HG03354 (cell line): ENCODE measurements at regions not wholly inside any gene's neighbourhood (a gene's known extent, or its start where the extent isn't known, plus 50 kb on each side); places are given as distances from the start of the nearest gene placed in this dataset.

ENCODE experiments used
- ATAC-seq: cut with Tn5 transposase; IDR thresholded peaks from one replicate; pipeline ENCODE4 v1.9.1; 2021; ENCODE audit warnings: mild to moderate bottlenecking; ENCODE audit not compliant: unreplicated experiment, poor library complexity, severe bottlenecking

DNA sequence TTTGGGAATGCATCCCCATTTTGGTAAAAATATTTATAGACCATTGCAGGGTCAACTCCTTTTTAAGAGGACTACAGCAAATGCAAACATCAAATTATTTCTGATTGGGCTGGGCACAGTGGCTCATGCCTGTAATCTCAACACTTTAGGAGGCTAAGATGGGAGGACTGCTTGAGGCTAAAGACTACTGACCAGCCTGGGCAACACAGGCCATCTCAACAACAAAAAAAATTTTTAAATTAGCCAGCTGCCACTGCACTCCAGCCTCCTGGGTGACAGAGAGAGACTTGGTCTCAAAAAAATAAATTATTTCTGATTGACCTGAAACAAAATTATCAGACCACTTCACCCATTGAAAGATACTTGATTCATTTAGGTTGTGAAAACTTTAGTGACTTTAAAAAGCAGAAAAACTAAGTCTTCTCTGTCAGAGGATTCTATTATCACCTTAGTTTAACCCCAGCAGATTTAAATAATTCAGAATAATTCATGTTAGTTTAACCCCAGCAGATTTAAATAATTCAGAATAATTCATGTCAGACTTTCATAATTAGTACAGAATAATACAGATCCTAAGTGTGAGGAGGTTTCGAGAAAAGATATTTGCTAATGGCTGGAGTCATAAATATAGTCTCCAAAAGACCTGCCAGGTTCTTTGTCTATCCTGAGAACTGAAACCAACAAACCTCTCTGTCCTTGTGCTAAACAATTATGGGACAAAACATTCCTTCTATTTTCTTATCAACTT is 183.6 kb upstream of the STT3B start:
- no peak for ATAC-seq

DNA sequence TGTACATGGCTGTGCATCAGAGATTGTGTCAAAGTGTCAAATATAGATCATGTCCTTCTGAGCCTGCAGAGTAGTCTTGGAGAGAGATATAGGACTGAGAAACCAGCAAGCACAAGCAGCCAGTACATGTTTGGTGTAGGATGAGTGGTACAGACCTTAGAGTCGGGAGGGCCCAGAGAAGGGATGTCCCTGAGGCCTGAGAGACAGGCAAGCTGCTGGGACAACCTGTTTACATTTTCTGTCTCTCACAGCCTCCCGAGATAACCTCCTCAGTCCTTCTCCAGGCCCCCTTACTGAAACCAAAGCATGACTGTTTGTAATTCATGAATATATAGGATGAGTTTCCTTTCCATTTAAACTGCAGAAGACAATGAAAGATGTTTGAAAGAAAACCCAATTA is 182.4 kb upstream of the STT3B start:
- no peak for ATAC-seq

DNA sequence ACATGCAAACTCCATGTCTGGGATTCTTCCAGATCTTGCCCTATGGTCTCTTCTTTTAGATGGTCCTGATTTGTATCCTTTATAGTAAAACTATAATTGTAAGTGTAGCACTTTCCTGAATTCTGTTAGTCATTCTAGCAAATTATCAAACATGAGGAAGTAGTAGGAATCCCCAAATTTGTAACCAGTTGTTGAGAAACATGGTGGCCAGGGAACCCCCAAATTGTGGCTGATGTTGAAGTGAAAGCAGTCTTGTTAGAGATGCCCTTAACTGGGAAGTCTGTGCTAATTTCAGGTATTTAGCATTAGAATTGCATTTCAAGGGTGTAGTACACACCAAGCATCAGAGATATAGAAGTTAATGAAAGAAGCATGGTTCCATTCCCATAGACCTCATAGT is 180.4 kb upstream of the STT3B start:
- no peak for ATAC-seq

DNA sequence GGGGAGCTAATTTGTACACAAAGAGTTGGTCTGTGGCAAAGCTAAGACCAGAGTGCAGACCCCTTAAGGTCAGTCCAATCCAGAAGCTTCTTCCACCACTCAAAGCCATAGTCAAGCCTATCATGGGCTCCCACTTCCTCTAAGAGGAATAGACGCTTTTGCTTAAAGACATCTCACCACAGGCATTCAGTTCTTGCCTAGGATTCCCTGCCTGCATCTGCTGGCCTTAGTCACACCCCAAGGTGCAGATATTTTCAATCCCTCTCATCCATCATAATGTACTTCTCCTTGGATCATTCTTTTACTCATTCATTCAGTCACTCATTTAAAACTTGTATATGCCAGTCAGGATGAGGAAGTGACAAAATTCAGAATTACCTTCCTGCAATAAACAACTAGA is 179.6 kb upstream of the STT3B start:
- ATAC-seq: no peak

DNA sequence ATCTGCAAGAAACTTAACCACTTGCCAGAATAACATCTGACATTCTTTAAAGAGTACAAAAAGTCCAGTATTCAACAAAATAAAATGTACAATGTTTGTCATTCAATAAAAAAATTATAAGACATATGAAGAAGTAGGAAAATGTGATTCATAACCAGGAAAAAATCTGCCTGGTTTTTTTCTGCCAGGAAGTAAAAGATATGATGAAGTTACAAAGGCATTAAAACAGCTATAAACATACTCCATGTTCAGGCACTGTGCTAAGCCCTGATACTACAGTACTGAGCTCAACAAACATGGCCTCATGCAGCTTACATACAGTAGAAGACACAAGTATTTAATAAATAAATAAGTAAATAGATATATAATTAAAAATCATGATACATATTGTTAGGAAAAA is 178.4 kb upstream of the STT3B start:
- ATAC-seq: no peak

DNA sequence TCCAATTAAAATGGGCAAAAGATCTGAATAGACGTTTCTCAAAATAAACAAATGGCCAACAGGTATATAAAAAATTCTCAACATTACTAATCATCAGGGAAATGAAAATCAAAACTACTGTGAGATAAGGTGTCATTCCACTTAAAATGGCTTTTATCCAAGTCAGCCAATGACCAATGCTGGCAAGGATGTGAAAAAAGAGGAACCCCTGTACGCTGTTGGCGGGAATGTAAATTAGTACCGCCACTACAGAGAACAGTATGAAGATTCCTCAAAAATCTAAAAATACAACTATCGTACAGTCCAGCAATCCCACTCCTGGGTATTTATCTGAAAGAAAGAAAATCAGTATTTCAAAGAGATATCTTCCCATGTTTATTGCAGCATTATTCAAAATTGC is 176.9 kb upstream of the STT3B start:
- no peak for ATAC-seq

DNA sequence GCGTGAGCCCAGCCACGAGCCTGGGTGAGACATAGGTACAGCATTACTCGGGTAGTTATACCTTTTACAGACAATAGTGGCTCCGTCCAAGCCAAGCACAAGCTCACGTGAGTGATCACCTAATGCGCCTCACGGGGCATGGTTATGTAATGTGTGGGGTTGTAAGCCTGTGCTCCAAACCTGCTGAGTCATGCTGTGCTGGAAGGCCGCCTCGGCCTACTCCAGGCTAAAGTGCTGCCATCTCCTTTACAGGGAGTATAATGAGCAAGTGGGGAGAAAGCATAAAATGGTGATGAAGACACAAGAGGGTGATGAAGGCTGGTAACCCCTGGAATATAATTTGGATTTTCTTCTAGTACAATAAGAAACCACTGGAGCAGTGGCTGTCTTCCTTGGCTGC is 175.8 kb upstream of the STT3B start:
- no peak for ATAC-seq

DNA sequence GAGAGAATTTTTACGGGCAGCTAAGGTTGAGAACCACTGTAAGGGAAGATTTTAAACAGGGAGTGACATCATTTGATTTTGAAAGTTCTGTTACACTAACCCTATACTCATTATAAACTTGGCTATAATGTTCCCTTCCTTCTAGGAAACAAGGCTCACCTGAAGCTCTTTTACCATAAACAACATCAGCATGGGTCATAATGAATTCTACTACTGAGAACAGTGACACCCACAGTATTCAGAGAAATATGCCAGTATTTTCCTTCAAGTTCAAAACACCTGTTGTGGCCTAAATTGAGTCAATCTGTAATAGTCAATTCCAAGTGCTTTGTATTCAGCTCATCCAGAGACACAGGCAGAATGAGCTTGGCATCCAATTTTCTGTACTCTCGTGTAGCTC is 175.3 kb upstream of the STT3B start:
- no peak for ATAC-seq

DNA sequence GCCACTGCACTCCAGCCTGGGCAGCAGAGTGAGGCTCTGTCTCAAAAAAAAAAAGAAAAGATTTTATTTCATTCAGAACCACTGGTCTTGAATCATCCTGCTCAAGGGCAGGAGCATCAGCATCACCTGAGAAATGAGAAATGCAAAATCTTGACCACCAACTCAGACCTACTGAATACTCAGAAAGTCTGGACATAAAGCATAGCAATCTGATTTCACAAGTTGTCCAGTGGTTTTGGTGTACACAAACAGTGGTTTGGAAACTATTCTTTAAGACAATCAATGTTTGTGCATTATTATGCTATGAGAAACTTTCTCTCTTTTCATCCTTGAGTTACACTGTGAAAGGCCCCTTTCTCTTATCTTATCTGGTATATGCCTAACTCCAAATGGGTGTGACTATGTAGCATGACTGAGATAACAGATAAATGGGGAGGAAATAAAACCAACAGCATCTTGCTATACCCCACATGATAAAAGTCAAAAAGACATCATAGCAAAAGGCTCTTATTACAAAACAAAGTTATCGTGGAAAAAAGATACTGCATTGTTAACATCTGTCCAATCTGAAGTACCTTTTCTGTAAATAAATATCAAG is 174.2 kb upstream of the STT3B start:
- no peak for ATAC-seq

DNA sequence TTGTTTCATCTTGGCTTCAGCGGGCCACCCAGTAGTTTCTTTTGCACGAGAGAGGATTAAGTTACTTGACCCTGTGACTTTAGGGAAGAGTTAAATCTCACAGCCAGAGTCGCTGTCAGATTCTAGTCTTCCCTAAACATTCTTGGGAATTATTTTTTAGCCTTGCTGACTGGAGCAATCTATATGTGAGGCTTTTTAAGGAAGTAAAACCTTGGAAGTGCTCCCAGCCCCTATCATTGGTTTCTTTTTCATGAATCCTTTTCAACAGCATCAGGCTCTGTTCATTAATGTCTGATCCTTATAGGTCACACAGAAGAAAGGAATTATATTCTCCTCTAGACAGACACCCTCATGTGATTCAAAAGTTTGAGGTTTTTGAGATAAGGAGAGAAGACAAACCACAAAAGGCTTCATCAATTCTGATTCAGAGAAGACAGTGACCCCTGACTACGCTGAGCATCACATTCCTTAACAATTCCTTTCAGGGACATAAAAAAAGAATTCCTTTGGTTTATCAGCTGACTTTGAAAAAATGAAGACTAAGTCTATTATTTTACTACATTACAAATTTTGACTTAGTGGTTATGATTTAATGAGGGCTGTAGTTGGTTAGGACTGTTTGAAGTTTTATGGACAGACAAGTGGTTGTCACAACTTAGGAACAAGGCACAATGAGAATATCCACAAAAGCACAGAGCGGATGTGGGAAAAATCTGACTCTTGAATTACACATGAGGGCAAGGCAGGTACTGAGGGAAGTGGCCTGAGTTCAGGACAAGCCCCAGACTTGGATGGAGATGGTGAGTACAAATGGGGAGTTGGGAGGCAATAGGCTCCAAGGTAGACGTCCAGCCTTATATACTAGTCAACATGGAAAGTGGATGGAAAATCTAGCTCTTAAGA is 171.1 kb upstream of the STT3B start:
- ATAC-seq: no peak

DNA sequence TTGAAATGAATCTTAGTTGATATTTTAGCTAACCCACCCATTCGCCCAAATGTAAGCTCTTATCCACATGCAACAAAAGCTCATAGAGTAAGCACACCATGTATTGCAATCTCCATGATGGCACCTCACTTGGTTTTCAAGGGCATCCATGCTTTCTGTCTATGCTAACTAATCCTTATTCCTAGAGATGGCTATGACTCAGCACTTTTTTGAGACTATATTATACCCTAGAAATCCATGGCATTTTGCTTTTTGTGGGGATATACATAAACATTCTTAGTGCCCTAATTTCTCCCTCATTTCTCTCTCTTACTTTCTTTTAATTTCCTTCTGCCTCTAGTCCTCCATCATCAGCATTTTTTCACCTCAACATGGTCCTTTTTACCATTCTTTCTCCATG is 168.5 kb upstream of the STT3B start:
- no peak for ATAC-seq

DNA sequence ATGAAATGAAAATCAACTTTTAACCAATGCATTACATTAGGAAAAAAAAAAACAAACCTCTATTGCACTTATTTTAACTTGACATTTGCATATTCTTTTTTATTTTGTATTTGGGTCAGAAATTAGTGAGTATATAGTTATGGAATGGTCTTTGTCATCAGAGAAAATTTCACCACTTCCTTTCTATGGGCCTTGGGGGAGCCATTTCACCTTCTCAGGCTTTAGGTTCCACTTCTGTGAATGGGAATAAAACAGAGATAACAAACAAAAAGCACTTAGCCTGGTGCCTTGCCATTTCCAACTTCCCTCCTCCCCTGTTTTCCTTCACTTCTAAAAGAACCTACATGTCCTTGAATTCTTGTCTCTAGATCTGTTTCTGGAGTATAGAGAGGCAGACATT is 168.0 kb upstream of the STT3B start:
- ATAC-seq: no peak

DNA sequence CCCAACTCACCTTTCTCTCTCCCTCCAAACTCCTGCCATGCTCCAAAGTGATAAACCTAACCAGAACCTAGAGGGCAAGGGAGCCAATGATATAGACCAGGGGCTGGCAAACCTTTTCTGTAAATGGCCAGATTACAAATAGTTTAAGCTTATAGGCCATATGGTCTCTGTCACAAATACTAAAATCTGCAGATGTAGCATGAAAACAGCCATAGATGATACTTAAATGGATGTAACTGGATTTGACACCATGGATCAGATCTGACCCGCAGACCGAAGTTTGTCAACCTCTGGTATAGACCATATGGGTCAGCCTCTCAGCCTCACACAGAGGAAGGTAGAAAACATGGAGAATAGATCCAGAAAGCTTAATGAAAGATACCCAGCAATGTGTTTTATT is 165.2 kb upstream of the STT3B start:
- no peak for ATAC-seq

DNA sequence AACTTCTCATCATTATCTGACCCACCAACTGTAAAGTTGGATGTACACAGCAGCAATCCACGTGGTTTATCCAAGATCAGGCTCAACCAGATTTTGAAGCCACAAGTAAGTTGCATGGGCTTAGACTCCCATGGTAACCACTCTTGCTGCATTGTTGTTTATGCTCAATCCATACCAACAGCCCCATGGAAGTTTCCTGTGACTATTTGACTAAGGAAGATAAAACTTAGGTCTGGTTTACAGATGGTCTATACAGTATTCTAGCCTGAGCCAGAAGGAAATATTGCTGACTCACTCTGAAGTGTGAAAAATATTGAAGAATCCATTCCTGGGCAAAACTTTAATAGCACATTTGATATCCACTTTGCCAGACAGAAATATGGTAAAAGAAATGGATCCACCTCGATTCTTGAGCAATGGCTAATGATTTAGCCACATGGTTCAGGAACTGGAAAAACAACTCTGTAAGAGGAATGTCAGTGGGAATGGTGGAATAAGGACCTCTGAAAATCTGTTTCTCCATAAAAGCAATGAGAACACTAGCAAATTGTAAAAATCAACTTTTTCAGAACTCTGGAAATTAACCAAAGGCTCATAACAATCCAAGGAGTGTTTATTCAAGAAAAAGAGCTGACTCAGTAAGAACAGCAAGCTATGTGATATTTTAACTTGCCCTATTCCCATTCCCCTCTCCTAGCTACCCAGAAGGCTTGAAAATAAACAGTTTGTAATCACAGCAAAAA is 162.9 kb upstream of the STT3B start:
- no peak for ATAC-seq

DNA sequence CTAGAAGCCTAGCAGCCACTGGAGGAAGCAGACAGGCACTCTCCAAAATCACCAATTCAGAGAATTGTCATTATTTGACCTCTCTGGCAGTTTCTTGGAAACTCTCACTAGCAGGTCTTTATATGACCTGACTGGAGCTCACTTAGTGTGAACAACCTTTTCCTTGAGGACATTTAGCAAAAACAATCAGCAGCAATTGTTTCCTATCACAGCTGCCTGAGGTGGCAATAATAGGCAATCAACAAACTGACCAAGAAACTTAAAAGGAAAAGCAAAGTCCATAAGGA is 162.4 kb upstream of the STT3B start:
- no peak for ATAC-seq

DNA sequence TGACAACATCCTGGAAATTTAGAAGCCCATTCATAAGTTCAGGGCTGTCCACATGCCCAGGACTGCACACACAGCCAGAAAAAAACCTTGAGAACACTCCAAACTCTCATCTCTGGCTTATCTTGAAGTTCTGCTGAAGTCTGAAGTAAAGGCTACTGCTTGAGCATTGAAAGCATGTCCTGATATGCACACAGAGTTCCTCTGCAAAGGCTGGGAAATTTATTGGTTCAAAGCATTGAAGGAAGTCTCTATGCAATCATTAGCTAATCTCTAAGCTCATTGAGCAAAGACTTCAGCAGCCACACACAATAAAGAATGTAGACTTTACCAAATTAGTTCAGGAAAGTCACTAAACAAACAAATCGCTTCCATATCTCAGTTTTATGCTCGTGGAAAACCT is 162.0 kb upstream of the STT3B start:
- no peak for ATAC-seq

DNA sequence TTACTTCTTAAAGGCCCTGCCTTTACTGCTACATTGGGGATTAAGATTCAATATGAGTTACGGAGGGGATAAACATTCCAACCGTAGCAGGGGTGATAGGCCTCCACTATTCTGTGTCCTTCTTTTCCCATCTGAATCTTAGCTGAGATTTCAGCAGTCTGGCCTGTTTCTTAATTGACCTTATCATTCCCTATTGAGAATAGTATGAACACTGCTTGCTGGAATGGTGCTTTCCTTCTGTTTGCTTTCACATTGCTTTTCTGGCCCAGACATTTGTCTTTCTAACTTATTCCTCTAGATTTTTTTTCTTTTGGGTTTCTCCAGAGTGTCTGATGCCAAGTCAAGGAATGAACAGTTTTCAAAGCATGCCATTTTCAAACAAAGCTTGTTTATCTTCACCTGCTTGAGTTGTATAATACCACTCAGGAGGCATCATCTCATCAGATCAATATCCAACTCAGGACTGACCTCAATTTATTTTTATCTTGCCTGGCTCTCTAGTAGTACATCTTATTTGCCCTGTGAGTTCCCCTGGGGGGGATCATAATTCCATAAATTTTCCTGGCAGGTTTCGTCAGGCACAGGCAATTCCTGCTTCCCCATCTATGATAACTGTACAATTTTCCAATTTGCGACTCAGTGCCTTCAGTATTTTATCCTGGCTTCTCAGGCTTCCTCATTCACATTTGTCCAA is 161.1 kb upstream of the STT3B start:
- ATAC-seq: no peak

DNA sequence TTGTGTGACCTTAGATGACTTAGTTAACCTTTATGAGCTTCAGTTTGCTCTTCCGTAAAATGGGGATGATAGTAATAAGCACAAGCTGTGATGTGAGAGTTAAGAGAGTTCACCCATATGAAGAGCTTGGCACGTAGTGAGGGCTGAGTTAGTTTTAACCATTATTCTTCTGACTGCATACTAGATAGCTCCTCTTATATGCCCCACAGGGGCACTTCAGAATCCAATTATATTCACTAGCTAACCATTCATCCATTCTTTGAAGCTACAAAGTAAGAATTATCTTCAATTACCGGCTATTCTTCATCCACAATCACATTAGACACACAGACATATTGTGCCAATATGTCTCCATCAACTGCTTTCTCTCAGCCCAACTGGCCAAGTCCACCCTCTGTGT is 159.0 kb upstream of the STT3B start:
- no peak for ATAC-seq

DNA sequence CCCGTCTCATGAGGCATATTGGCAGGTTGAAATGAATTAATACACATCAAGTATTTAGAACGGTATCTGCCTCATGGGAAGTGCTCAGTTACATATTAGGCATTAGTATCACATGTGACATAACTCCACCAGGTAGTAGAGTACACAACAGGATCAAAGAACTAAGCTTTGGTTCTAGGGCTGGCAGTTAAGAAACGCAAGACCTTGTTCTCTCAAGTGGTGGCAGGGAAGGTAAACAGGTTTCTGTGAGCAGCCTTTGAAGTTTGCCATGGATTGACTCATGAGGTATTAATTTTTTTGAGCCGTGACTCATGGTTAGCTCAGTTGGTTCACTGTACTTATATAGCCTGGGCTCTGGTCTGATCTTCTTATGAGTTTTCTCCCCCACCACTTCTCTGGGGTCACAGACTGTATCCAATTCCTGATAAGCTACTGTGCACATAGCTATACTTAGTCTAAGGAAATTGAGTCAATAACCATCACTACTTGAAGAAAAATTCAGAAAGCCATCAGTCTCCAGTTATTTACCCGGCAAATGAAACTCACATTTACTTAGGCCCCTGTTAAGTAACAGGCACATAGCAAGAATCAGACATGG is 155.6 kb upstream of the STT3B start:
- ATAC-seq: no peak

DNA sequence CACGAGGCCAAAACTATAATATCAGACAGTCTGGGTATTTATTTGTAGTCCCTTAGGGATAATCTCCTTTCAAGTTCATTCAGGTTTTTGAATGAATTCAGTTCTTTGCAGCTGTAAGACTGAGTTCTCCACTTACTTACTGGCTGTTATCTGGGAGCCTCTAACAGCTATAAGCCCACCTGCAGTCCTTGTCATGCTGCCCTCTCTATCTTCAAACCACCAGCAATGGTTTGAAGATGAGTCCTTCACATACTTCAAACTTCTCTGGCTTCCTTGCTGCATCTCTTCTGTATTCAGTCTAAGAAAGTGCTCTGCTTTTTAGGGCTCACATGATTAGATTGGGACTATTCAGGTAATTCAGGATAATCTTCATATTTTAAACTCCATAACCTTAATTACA is 154.5 kb upstream of the STT3B start:
- ATAC-seq: no peak
